ENCODE measurements at regions not wholly inside any gene's neighbourhood (a gene's known extent, or its start where the extent isn't known, plus 50 kb on each side); places are given as distances from the start of the nearest gene placed in this dataset.

GRCh38 chr11:95490625-95491024, 259.6 kb upstream of the SESN3 start:
- Mint-ChIP-seq H3K9me3 (peaks cover 17% of the 10 kb centered on the region), H3K27ac (ENCODE audit: unreplicated experiment) (no peak overlapping the region), H3K4me3 (no peak overlapping the region), H3K27me3 (ENCODE audit: low read depth) (no peaks in the 10 kb centered on the region), H3K36me3 (ENCODE audit: low read depth) (peaks cover 6% of the 10 kb centered on the region), H3K4me1 (peaks cover 3% of the 10 kb centered on the region)
- DNase-seq (ENCODE audit: low read depth, low spot score) = no peak
- TF ChIP-seq CTCF (conservative IDR thresholded peaks at IDR 0.05) = no peak

DNA sequence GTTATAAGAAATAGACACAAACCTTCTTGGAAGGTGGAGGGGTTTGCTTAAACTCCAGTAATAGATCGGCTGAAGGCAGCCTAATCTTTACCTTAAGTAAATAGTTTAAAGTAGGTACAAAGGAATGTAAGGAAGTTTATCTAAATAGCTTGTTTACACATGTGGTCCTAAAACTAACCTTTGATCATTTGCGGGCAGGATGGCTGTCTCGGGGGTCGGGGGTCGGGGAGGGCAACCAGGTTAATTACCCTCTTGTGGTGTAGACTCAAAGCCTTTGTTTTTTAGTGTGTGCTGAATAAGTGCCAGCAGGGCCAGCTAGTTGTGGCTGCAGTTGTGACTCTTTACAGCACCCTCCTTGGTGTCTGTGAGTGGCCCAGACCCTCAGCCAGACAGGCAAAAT, 256.9 kb upstream of the SESN3 start:
- Mint-ChIP-seq H3K27me3 (ENCODE audit: low read depth) (no peaks in the 10 kb centered on the region), H3K27ac (ENCODE audit: unreplicated experiment) (no peak overlapping the region), H3K4me1 (peaks cover 3% of the 10 kb centered on the region)

DNA sequence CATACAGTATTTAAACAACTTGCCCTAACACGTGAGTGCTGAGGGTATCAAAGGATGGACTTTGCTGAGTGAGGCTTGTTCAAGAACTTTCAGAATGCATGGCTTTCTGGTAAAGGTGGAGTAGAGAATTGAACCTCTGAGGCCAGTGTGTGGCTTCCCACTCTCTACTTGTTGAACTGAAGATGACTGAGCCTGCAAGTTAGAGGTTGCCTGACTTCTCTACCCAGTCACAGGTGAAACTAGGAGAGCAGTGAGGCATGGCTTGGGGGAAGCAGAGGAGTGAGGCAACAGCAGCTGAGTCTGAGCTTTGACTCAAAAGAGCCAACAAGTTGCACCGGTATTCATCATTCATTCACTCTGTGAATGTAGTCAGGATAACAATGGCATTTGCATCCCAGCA, 256.4 kb upstream of the SESN3 start:
- H3K27me3 Mint-ChIP-seq (ENCODE audit: low read depth) = no peaks in the 10 kb centered on the region
- peaks cover 3% of the 10 kb centered on the region for H3K4me1 Mint-ChIP-seq
- H3K9me3 Mint-ChIP-seq = peaks cover 15% of the 10 kb centered on the region
- H3K27ac Mint-ChIP-seq (ENCODE audit: unreplicated experiment) = no peak overlapping the region
- H3K36me3 Mint-ChIP-seq (ENCODE audit: low read depth) = peaks cover 8% of the 10 kb centered on the region
- TF ChIP-seq CTCF (conservative IDR thresholded peaks at IDR 0.05) = no peak
- no peak overlapping the region for H3K4me3 Mint-ChIP-seq
- no peak for DNase-seq (ENCODE audit: low read depth, low spot score)

More for the DNA sequence above, 256.9 kb upstream of the SESN3 start:
- H3K36me3 Mint-ChIP-seq (ENCODE audit: low read depth) = peaks cover 8% of the 10 kb centered on the region
- peaks cover 19% of the 10 kb centered on the region for H3K9me3 Mint-ChIP-seq
- TF ChIP-seq CTCF (conservative IDR thresholded peaks at IDR 0.05) = no peak
- no peak overlapping the region for H3K4me3 Mint-ChIP-seq
- no peak for DNase-seq (ENCODE audit: low read depth, low spot score)

- peaks cover 3% of the 10 kb centered on the region for H3K4me1 Mint-ChIP-seq
- no peak overlapping the region for H3K27ac Mint-ChIP-seq (ENCODE audit: unreplicated experiment)
- H3K9me3 Mint-ChIP-seq = peaks cover 15% of the 10 kb centered on the region
- DNase-seq (ENCODE audit: low read depth, low spot score) = no peak
- TF ChIP-seq CTCF (conservative IDR thresholded peaks at IDR 0.05) = no peak
- H3K4me3 Mint-ChIP-seq = no peak overlapping the region
- peaks cover 8% of the 10 kb centered on the region for H3K36me3 Mint-ChIP-seq (ENCODE audit: low read depth)
- H3K27me3 Mint-ChIP-seq (ENCODE audit: low read depth) = no peaks in the 10 kb centered on the region
Measured at GRCh38 chr11:95486979-95487378, 256.0 kb upstream of the SESN3 start.

DNA sequence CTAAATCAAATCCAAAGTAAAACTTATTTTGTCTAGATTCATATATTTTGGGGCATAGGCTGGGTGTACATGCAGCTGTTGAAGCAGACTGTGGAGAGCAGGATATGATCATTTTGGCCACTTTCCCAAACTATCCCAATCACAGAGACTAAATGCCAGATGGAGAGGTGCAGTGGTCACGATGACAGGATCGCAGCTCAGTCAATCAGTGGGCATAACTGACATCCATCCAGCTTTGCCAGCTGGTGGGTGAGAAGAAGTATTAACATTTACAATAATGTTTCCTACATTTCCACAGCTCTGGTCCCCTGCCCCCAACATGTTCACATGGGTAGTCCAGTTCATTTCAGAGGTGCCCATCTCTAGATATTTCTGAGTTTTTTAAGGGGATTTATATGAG, 255.5 kb upstream of the SESN3 start:
- TF ChIP-seq CTCF (conservative IDR thresholded peaks at IDR 0.05) = no peak
- Mint-ChIP-seq H3K4me1 (peaks cover 3% of the 10 kb centered on the region), H3K27ac (ENCODE audit: unreplicated experiment) (no peak overlapping the region), H3K4me3 (no peak overlapping the region), H3K9me3 (peaks cover 10% of the 10 kb centered on the region), H3K27me3 (ENCODE audit: low read depth) (no peaks in the 10 kb centered on the region), H3K36me3 (ENCODE audit: low read depth) (peaks cover 3% of the 10 kb centered on the region)
- DNase-seq (ENCODE audit: low read depth, low spot score) = no peak
